Activated T-cell treated with anti-CD3 and anti-CD28 coated beads, Interleukin-2, amount 50 U/mL, for 72 hours (primary cell): ENCODE measurements at regions not wholly inside any gene's neighbourhood (a gene's known extent, or its start where the extent isn't known, plus 50 kb on each side); places are given as distances from the start of the nearest gene placed in this dataset.
"Not testable (repeated sequence)": the region's sequence is repeated elsewhere in the genome, so short reads cannot be mapped to it uniquely, and the experiment has no call there.

Source experiments
- ATAC-seq, 2 donors: fragments of 150-1000 bp; cut with Tn5 transposase; replicated peaks in 1 of 2; 2 replicates each; pipeline ENCODE4 v1.10.0; 2021; ENCODE audit warnings: moderate library complexity in 2 of 2, mild to moderate bottlenecking in 1 of 2
- DNase-seq, 2 donors: peaks; one replicate each; pipeline ENCODE4 v3.0.0; 2021 to 2022; ENCODE audit warnings: mixed read lengths in 1 of 2
- H3K27ac Mint-ChIP-seq: one replicate; pipeline ENCODE4 v1.8.0; 2022; ENCODE audit warnings: mild to moderate bottlenecking, moderate library complexity, mixed read lengths
- H3K27me3 Mint-ChIP-seq: one replicate; pipeline ENCODE4 v1.8.0; 2022; ENCODE audit warnings: low read depth, mixed read lengths
- H3K36me3 Mint-ChIP-seq, 2 donors: one replicate each; pipeline ENCODE4 v1.8.0; 2022; ENCODE audit warnings: mixed read lengths in 2 of 2, mild to moderate bottlenecking in 1 of 2; ENCODE audit not compliant: insufficient read depth in 2 of 2
- H3K4me1 Mint-ChIP-seq: one replicate; pipeline ENCODE4 v1.8.0; 2022; ENCODE audit warnings: low read depth, mixed read lengths
- H3K4me3 Mint-ChIP-seq, 2 donors: one replicate each; pipeline ENCODE4 v1.8.0; 2022; ENCODE audit warnings: mild to moderate bottlenecking in 2 of 2, mixed read lengths in 2 of 2, moderate library complexity in 2 of 2
- H3K9me3 Mint-ChIP-seq, 2 donors: one replicate each; pipeline ENCODE4 v1.8.0; 2022; ENCODE audit warnings: mixed read lengths in 2 of 2

GRCh38 chr17:68097161-68097805 is 61.7 kb downstream of the KPNA2 start:
- no peak for DNase-seq
- H3K36me3 Mint-ChIP-seq, result peaks cover 0 to under 1% of the 10 kb centered on the region in 2 donors
- no peaks in the 10 kb centered on the region for H3K27me3 Mint-ChIP-seq
- ATAC-seq, result no peak
- H3K9me3 Mint-ChIP-seq, result no peaks in the 10 kb centered on the region
- H3K4me3 Mint-ChIP-seq, result no peak overlapping the region
- H3K27ac Mint-ChIP-seq, result no peak overlapping the region
- peaks cover 11% of the 10 kb centered on the region for H3K4me1 Mint-ChIP-seq

DNA sequence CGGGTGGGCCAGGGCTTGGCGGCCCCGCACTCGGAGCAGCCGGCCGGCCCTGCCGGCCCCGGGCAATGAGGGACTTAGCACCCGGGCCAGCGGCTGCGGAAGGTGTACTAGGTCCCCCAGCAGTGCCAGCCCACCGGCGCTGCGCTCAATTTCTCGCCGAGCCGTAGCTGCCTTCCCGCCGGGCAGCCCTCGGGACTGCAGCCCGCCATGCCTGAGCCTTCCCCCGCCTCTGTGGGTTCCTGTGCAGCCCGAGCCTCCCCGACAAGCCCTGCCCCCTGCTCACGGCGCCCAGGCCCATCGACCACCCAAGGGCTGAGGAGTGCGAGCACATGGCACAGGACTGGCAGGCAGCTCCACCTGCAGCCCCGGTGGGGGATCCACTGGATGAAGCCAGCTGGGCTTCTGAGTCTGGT is 63.8 kb downstream of the KPNA2 start:
- not testable (repeated sequence) for H3K27me3 Mint-ChIP-seq, H3K36me3 Mint-ChIP-seq, DNase-seq, H3K27ac Mint-ChIP-seq, H3K4me3 Mint-ChIP-seq, ATAC-seq, H3K9me3 Mint-ChIP-seq
- H3K4me1 Mint-ChIP-seq, result peaks cover 22% of the 10 kb centered on the region

GRCh38 chr17:68100000-68100641 is 64.6 kb downstream of the KPNA2 start:
- H3K36me3 Mint-ChIP-seq, result peaks cover 0 to 2% of the 10 kb centered on the region in 2 donors
- H3K27me3 Mint-ChIP-seq, result no peaks in the 10 kb centered on the region
- peak overlapping the region; percentile 27 to 93 for H3K4me3 Mint-ChIP-seq
- no peak overlapping the region for H3K27ac Mint-ChIP-seq
- H3K9me3 Mint-ChIP-seq, result no peaks in the 10 kb centered on the region
- ATAC-seq, result no peak
- DNase-seq, result no peak
- peaks cover 26% of the 10 kb centered on the region for H3K4me1 Mint-ChIP-seq

DNA sequence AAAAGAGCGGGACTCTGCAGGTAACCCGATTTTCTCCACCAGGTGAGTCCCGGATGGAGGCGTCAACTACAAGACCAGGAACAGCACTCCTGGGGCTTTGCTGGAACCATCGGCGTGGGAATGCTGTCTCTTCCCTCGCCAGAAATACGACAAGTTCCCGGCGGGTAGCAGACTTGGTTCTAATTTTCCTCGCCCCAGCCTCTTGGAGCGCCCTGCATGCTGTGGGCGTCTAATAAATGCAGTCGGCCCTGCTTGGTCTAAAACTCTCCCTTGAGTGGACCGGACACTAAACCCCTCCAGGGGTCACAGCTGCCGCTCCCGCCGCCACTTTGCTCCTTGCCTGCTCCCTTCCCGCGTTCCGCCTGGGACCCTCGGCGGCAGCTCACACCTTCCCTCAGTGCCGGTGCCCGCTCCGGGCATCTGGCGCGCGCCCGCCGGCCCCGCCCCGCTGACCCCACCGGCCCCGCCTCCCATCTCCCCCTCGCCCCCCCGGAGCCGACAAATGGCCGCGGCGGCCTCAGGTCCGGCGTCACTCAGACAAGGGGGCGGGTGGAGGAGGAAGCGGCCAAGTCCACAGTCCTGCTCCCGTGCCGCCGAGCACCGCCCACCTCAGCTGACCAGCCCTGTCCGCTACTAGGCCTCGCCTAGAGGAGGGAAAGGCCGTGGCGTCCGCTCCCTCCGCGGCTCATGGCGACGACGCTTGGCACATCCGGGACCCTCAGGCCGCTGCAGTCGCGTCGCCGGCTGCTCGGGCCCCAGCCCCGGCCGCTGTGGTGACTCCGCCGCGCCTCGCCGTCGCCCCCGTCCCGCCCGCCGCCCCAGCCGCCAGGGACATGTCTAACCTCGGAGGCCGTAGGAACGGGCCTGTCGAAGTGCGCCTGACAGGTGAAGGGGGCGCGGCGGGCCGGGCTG is 65.8 kb downstream of the KPNA2 start:
- H3K36me3 Mint-ChIP-seq, result peaks cover 0 to 2% of the 10 kb centered on the region in 2 donors
- ATAC-seq (peak; percentile 86 to 91), DNase-seq (peak; percentile 79 to 83)
- H3K9me3 Mint-ChIP-seq, result no peaks in the 10 kb centered on the region
- H3K27me3 Mint-ChIP-seq, result no peaks in the 10 kb centered on the region
- peaks cover 33% of the 10 kb centered on the region for H3K4me1 Mint-ChIP-seq
- H3K4me3 Mint-ChIP-seq, result peak overlapping the region; percentile 93 to 97
- H3K27ac Mint-ChIP-seq, result no peak overlapping the region

DNA sequence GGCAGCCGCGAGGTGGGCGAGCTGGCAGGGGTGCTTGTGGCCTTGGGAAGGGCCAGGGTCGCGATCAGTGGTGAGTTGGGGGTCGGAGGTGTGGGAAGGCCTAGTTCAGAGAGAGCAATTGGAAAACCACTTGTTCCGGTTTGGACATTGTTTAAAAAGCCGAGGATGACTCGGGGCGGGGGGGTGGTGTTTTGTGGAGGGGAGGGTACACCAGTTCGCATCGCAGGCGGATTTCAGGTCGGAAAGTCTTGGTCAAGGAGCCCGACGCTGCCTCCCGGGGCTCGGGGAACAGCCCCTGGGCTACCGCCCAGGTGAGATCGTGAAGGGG is 66.4 kb downstream of the KPNA2 start:
- peaks cover 39% of the 10 kb centered on the region for H3K4me1 Mint-ChIP-seq
- ATAC-seq, result peak; percentile 5 to 14

GRCh38 chr17:68102318-68102758 is 66.8 kb downstream of the KPNA2 start:
- H3K4me3 Mint-ChIP-seq, result peak overlapping the region; percentile 93 to 97
- H3K9me3 Mint-ChIP-seq, result no peaks in the 10 kb centered on the region
- H3K27ac Mint-ChIP-seq, result peak overlapping the region; percentile 93
- H3K4me1 Mint-ChIP-seq, result peaks cover 43% of the 10 kb centered on the region
- peaks cover 0 to 2% of the 10 kb centered on the region in 2 donors for H3K36me3 Mint-ChIP-seq
- H3K27me3 Mint-ChIP-seq, result no peaks in the 10 kb centered on the region
- DNase-seq (peak; percentile 29 to 43), ATAC-seq (peak; percentile 22 to 32)

More for the DNA sequence above, 66.4 kb downstream of the KPNA2 start:
- Mint-ChIP-seq H3K27ac (peak overlapping the region; percentile 93), H3K36me3 (peaks cover 0 to 2% of the 10 kb centered on the region in 2 donors), H3K4me3 (peak overlapping the region; percentile 93 to 97), H3K27me3 (no peaks in the 10 kb centered on the region), H3K9me3 (no peaks in the 10 kb centered on the region)
- no peak for DNase-seq

DNA sequence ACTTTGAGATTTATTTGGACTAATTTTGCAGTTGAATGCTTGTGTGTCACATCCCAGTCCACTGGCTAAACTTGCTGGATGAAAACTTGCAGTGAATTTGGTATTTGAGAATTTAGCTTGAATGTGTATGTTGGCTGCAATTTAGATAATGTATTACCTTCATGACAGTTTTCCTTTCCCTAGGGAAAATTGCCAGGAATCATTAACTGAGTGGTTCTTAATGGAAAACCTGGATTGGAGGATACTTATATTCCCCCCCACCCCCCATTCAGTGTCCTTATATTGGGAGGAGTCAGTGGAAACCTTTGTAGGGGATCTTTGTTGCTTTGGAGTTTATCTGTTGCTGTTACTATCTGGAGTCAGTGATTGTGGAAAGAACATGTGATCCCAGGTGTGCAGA is 67.6 kb downstream of the KPNA2 start:
- H3K27ac Mint-ChIP-seq, result peak overlapping the region; percentile 64

GRCh38 chr17:68106085-68106484 is 70.5 kb downstream of the KPNA2 start:
- H3K4me1 Mint-ChIP-seq, result peaks cover 40% of the 10 kb centered on the region
- DNase-seq (no peak), ATAC-seq (peak in 1 of 2 donors; percentile 35)
- peak overlapping the region; percentile 52 for H3K27ac Mint-ChIP-seq
- no peaks in the 10 kb centered on the region for H3K9me3 Mint-ChIP-seq
- no peaks in the 10 kb centered on the region for H3K27me3 Mint-ChIP-seq
- peaks cover 2 to 6% of the 10 kb centered on the region in 2 donors for H3K36me3 Mint-ChIP-seq
- H3K4me3 Mint-ChIP-seq, result peak overlapping the region in 1 of 2 donors; percentile 22

More for the DNA sequence above, 67.6 kb downstream of the KPNA2 start:
- Mint-ChIP-seq H3K36me3 (peaks cover 2% of the 10 kb centered on the region in 2 donors), H3K9me3 (no peaks in the 10 kb centered on the region), H3K27me3 (no peaks in the 10 kb centered on the region), H3K4me3 (peak overlapping the region; percentile 93 to 97), H3K4me1 (peaks cover 51% of the 10 kb centered on the region)
- ATAC-seq (no peak), DNase-seq (no peak)

- no peak overlapping the region for H3K27ac Mint-ChIP-seq
- H3K4me3 Mint-ChIP-seq, result no peak overlapping the region
- H3K27me3 Mint-ChIP-seq, result no peaks in the 10 kb centered on the region
- peaks cover 40% of the 10 kb centered on the region for H3K4me1 Mint-ChIP-seq
- ATAC-seq (no peak), DNase-seq (no peak)
- no peaks in the 10 kb centered on the region for H3K9me3 Mint-ChIP-seq
- H3K36me3 Mint-ChIP-seq, result peaks cover under 1 to 6% of the 10 kb centered on the region in 2 donors
These were observed 71.8 kb downstream of the KPNA2 start for GRCh38 chr17:68107373-68107772.

DNA sequence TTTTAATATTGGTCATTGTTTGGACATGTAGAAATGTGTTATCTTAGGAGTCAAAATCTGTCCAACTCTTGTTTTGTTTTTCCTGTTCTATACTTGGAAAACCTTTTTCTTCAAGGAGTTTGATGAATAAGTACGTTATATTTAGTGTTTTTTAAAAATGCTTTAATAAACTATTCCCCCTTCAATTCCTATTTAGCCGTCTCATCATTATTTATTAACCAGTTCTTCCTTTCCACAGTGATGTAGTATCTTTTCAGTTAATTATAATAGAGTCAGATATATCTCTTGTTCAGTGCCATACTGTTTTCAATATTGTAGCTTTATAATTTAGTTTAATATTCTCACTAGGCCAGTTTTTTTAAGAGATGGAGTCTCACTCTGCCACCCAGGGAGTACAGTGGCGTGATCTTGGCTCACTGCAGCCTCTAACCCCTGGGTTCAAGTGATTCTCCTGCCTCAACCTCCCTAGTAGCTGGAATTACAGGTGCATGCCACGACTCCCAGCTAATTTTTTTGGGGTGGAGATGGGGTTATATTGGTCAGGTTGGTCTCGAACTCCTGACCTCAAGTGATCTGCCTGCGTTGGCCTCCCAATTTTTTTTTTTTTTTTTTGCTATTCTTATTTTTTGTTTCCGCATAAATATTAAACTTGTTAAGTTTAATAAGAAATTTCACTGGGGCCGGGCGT is 72.9 kb downstream of the KPNA2 start:
- Mint-ChIP-seq H3K4me3 (no peak overlapping the region), H3K9me3 (no peaks in the 10 kb centered on the region), H3K4me1 (peaks cover 35% of the 10 kb centered on the region), H3K27me3 (no peaks in the 10 kb centered on the region), H3K27ac (no peak overlapping the region), H3K36me3 (peaks cover 0 to 6% of the 10 kb centered on the region in 2 donors)
- ATAC-seq (no peak), DNase-seq (no peak)

DNA sequence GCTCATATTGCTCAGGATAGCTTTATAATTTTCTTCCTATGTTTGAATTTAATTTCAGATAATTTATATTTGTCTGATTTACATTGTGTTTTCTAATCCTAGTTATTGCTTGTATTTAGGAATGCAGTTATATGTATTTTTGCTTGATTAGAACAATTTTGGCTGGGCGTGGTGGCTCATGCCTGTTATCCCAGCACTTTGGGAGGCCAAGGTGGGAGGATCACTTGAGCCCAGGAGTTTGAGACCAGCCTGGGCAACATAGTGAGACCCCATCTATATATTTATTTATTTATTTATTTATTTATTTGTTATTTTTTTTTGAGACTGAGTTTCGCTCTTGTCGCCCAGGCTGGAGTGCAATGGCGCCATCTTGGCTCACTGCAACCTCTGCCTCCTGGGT is 73.9 kb downstream of the KPNA2 start:
- H3K27me3 Mint-ChIP-seq, H3K36me3 Mint-ChIP-seq, ATAC-seq, H3K9me3 Mint-ChIP-seq, H3K27ac Mint-ChIP-seq, H3K4me3 Mint-ChIP-seq, DNase-seq: not testable (repeated sequence)
- peaks cover 28% of the 10 kb centered on the region for H3K4me1 Mint-ChIP-seq

DNA sequence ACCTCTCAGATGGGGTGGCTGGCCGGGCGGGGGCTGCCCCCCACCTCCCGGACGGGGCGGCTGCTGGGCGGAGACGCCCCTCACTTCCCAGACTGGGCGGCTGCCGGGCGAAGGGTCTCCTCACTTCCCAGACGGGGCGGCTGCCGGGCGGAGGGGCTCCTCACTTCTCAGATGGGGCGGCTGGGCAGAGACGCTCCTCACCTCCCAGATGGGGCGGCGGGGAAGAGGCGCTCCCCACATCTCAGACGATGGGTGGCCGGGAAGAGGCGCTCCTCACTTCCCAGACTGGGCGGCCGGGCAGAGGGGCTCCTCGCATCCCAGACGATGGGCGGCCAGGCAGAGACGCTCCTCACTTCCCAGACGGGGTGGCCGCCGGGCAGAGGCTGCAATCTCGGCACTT is 80.7 kb downstream of the KPNA2 start:
- not testable (repeated sequence) for DNase-seq, H3K4me3 Mint-ChIP-seq, H3K9me3 Mint-ChIP-seq, ATAC-seq, H3K27ac Mint-ChIP-seq, H3K27me3 Mint-ChIP-seq, H3K4me1 Mint-ChIP-seq, H3K36me3 Mint-ChIP-seq
